Hematopoietic multipotent progenitor cell treated with erythropoietin and hydrocortisone succinate and interleukin-3 and kit ligand, for 6 days (in vitro differentiated cells): ENCODE measurements at regions not wholly inside any gene's neighbourhood (a gene's known extent, or its start where the extent isn't known, plus 50 kb on each side); places are given as distances from the start of the nearest gene placed in this dataset.

Source experiments
- DNase-seq: peaks from one replicate; pipeline ENCODE4 v3.0.0-alpha.2; 2015

GRCh38 chr17:12296209-12296625 lies 275.5 kb downstream of the MAP2K4 start:
- no peak for DNase-seq

- DNase-seq, result no peak
Measured at GRCh38 chr17:12301551-12301950, 280.9 kb downstream of the MAP2K4 start.

GRCh38 chr17:12302711-12303110 lies 282.0 kb downstream of the MAP2K4 start:
- DNase-seq, result no peak

GRCh38 chr17:12310811-12311210 lies 290.1 kb downstream of the MAP2K4 start:
- DNase-seq, result no peak

- no peak for DNase-seq
Measured at GRCh38 chr17:12312692-12313091, 292.0 kb downstream of the MAP2K4 start.

GRCh38 chr17:12313786-12314185 lies 293.1 kb downstream of the MAP2K4 start:
- DNase-seq, result no peak

- no peak for DNase-seq
Measured at GRCh38 chr17:12316021-12316420, 295.3 kb downstream of the MAP2K4 start.

DNA sequence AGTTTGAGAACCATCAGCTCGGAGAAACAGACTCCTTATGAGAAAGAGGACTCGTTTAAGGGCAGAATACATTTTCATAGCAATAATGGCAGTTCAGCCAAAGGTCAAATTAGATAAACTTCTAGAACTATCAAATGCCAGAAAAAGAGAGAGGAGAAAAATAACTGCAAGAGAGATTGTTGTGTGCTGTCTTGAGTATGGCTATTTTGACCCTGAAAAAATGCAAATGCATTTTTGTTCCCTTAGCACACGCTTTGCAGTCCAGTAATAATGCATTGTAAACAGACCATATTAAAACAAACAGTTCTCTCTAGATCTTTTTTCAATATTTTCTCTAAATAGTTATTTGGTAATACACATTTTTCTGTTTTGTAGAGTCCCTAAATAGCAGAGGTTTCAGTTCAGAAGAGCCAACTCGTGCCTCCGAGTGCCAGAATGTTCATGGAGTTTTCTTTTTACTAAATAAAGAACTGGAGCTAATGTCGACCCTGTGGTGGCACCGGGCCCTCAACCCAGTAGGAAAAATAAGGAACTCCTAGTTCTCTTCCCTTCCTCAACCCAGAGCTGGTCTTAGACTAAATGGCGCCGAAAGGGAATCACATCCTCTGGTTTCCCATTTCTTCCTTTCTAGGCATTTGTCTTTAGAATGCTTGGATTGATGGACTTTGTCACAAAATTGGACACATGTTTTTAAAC lies 298.0 kb downstream of the MAP2K4 start:
- no peak for DNase-seq

- no peak for DNase-seq
Measured at GRCh38 chr17:12320286-12320685, 299.6 kb downstream of the MAP2K4 start.

DNA sequence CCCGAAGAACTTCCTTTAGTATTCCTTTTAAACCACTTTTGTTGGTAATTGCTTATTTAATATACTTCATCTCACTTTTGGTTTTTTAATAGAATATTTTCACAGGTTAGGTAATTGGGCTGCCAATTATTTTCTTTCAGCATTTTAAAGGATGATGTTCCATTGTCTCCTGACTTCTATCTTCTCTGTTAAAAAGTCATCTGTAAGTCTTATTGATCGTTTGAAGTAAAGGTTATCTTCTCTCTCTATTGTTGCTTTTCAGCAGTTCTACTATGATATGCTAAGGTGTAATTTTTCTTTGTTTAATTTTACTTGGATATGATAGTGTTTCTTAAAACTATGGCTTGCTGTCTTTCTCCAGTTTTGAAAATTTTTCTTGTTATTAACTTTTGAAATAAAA lies 307.5 kb downstream of the MAP2K4 start:
- DNase-seq, result no peak

DNA sequence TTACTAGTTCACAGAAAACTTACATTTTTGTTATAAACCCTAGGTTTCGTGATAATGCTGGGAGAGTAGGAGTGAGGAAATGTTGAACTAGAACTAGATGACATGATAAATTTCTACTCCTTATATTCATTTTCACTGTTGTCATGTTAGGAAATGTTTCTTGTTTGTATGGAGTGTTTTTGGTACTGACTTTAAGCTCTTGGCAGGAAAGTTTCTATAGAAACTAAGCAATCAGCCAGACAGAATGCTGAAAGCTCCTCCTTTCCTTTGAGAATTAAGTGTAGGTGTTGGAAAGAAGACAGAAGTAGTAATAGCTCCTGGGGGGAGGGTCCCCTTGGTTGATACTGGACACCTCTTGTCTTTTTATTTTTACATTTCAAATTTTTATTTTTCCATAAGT lies 309.8 kb downstream of the MAP2K4 start:
- no peak for DNase-seq

DNA sequence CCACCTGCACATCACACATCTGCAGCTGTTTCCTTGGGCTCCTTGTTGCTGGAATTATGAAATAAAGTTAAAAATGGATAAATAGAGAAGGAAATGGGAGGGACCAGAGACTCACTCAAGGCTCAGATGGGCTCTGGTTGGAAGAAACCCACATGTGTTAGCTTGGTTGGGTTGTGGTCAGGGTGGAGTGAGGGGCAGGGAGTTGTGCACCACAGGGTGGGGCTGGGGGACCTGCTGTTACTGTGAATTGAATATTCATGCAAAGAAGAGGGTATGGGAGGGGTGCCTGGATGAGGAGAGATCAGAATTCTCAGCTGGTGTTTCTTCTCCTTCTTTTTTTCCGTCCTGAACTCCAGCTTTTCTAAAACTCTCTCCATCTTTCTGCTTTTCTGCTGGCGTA lies 320.7 kb downstream of the MAP2K4 start:
- no peak for DNase-seq

GRCh38 chr17:12342161-12342560 lies 321.5 kb downstream of the MAP2K4 start:
- no peak for DNase-seq

GRCh38 chr17:12342609-12343435 lies 322.1 kb downstream of the MAP2K4 start:
- DNase-seq, result peak; percentile 1

GRCh38 chr17:12348476-12348875 lies 317.2 kb upstream of the MYOCD start:
- no peak for DNase-seq

DNA sequence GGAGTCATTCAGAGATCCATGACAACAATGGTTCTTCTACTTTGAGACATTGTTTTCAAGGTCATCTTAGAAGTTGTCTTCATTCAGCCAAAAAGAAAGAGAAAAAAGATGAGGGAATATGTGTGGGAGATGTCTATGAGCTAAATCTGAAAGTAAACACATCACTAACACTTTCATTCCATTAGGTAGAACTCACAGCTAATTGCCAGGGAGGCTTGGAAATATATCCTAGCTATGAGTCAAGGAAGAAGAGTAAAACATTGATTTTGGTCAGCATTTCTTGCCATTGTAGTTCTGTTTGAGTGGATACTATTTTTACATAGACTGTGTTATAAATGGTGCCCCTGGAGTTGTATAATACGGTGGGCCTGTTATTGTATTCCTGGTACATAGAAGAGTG lies 316.4 kb upstream of the MYOCD start:
- no peak for DNase-seq

GRCh38 chr17:12352127-12352526 lies 313.6 kb upstream of the MYOCD start:
- no peak for DNase-seq

GRCh38 chr17:12357600-12357999 lies 308.1 kb upstream of the MYOCD start:
- DNase-seq, result no peak

GRCh38 chr17:12358477-12358876 lies 307.2 kb upstream of the MYOCD start:
- DNase-seq, result no peak

DNA sequence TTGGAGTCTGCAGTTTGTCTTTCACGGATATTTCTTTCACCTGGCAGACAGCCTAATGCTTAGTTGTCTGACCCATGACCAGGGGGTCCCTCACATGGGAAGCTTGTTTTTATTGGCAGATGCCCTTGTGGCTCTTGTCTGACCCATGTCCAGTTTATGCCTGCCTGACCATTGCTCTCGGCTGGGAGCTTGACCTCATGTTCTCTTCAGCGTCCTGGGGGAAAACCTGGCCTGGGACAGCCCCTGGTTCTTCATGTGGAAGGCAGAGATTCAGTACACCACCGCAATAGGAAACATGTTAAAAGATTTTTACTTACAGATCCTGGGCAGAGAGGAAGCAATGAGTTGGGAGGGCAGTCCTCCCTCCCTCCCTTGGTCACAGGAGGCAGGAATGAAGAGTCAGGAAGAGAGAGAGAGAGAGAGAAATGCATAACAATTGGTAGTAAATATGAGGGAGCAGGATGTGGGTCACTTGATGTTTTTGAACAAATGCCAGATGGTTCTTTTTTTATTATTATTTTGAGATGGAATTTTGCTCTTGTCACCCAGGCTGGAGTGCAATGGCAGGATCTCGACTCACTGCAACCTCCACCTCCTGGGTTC lies 302.7 kb upstream of the MYOCD start:
- DNase-seq, result no peak

- DNase-seq, result no peak
Measured at GRCh38 chr17:12365805-12366204, 299.9 kb upstream of the MYOCD start.

- DNase-seq, result no peak
Measured at GRCh38 chr17:12369065-12369464, 296.6 kb upstream of the MYOCD start.

DNA sequence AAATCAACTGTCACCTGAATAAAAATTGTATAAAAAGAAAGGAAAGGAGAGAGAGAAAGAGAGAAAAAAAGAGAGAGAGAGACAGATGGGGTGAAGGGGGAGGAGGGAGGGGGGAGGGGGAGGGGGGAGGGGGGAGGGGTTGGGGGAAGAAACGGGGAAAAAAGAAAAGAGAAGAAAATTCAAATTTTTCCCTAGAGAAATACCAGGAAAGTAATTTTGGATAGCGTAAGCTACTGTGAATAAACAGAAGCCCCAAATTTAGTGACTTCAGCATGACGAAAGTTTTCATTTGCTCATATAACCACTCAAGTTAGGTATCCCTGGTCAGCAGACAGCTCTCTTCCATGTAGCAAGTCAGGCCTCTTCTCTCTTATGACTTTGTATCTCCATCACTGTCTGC lies 289.4 kb upstream of the MYOCD start:
- no peak for DNase-seq

GRCh38 chr17:12386225-12386624 lies 279.5 kb upstream of the MYOCD start:
- DNase-seq, result no peak
